ENCODE measurements at regions not wholly inside any gene's neighbourhood (a gene's known extent, or its start where the extent isn't known, plus 50 kb on each side); places are given as distances from the start of the nearest gene placed in this dataset.

- DNase-seq (ENCODE audit: low read depth in 2 of 2): no peak
Observed at GRCh38 chr2:9756692-9757250, 86.5 kb upstream of the TAF1B start.

- no peak for DNase-seq (ENCODE audit: low read depth in 2 of 2)
Observed at GRCh38 chr2:9757501-9758264, 85.6 kb upstream of the TAF1B start.

- DNase-seq (ENCODE audit: low read depth in 2 of 2): no peak
Observed at GRCh38 chr2:9758741-9759140, 84.5 kb upstream of the TAF1B start.

GRCh38 chr2:9760069-9760901 lies 83.0 kb upstream of the TAF1B start:
- DNase-seq (ENCODE audit: low read depth in 2 of 2): no peak

- DNase-seq (ENCODE audit: low read depth in 2 of 2): no peak
Observed at GRCh38 chr2:9760902-9761228, 82.4 kb upstream of the TAF1B start.

GRCh38 chr2:9761577-9761976 lies 81.7 kb upstream of the TAF1B start:
- DNase-seq (ENCODE audit: low read depth in 2 of 2): no peak

GRCh38 chr2:9762164-9762563 lies 81.1 kb upstream of the TAF1B start:
- no peak for DNase-seq (ENCODE audit: low read depth in 2 of 2)

GRCh38 chr2:9762941-9763340 lies 80.3 kb upstream of the TAF1B start:
- DNase-seq (ENCODE audit: low read depth in 2 of 2): no peak

- peak in 1 of 2 donors; percentile 35 for DNase-seq (ENCODE audit: low read depth in 2 of 2)
Observed at GRCh38 chr2:9763356-9764152, 79.7 kb upstream of the TAF1B start.

- DNase-seq (ENCODE audit: low read depth in 2 of 2): no peak
Observed at GRCh38 chr2:9764153-9764778, 79.0 kb upstream of the TAF1B start.

GRCh38 chr2:9765611-9766531 lies 77.4 kb upstream of the TAF1B start:
- no peak for DNase-seq (ENCODE audit: low read depth in 2 of 2)

- DNase-seq (ENCODE audit: low read depth in 2 of 2): no peak
Observed at GRCh38 chr2:9767656-9768281, 75.5 kb upstream of the TAF1B start.

- no peak for DNase-seq (ENCODE audit: low read depth in 2 of 2)
Observed at GRCh38 chr2:9768388-9768787, 74.9 kb upstream of the TAF1B start.

- peak in 1 of 2 donors; percentile 29 for DNase-seq (ENCODE audit: low read depth in 2 of 2)
Observed at GRCh38 chr2:9769171-9770005, 73.9 kb upstream of the TAF1B start.

GRCh38 chr2:9770006-9770307 lies 73.3 kb upstream of the TAF1B start:
- no peak for DNase-seq (ENCODE audit: low read depth in 2 of 2)

GRCh38 chr2:9770308-9771100 lies 72.8 kb upstream of the TAF1B start:
- DNase-seq (ENCODE audit: low read depth in 2 of 2): peak in 1 of 2 donors; percentile 42

GRCh38 chr2:9771101-9771449 lies 72.2 kb upstream of the TAF1B start:
- DNase-seq (ENCODE audit: low read depth in 2 of 2): no peak

GRCh38 chr2:9771481-9772017 lies 71.7 kb upstream of the TAF1B start:
- DNase-seq (ENCODE audit: low read depth in 2 of 2): no peak

Data from stimulated activated CD4-positive, alpha-beta T cell treated with anti-CD3 and anti-CD28 coated beads, Interleukin-4, amount 100 ng/mL, for 48 hours (primary cell).